ENCODE measurements at regions not wholly inside any gene's neighbourhood (a gene's known extent, or its start where the extent isn't known, plus 50 kb on each side); places are given as distances from the start of the nearest gene placed in this dataset.
"Not testable (repeated sequence)": the region's sequence is repeated elsewhere in the genome, so short reads cannot be mapped to it uniquely, and the experiment has no call there.

GRCh38 chr3:75453839-75454238 lies 210.3 kb upstream of the FRG2C start:
- not testable (repeated sequence) for DNase-seq

- not testable (repeated sequence) for DNase-seq
Observed at GRCh38 chr3:75474530-75474929, 189.6 kb upstream of the FRG2C start.

- DNase-seq: not testable (repeated sequence)
Observed at GRCh38 chr3:75496600-75496999, 167.5 kb upstream of the FRG2C start.

DNA sequence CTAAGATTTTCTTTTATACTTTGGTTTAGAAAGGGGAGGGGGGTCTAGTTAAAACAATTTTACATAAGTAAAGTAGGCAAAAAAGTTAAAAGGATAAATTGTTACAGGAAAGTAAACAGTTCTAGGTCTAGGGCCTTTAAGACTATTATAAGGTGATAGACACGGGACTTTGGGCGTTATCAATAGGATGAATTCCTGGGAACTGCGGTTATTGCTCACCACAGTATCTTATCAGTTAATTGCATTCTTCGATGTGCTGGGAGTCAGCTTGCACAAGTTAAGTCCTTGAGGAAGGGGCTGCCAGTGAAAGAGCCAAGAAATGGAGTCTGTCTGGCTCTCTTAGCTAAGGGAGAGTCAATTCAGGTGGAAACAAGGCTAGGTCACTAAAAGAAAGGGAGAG lies 163.8 kb upstream of the FRG2C start:
- not testable (repeated sequence) for DNase-seq

DNA sequence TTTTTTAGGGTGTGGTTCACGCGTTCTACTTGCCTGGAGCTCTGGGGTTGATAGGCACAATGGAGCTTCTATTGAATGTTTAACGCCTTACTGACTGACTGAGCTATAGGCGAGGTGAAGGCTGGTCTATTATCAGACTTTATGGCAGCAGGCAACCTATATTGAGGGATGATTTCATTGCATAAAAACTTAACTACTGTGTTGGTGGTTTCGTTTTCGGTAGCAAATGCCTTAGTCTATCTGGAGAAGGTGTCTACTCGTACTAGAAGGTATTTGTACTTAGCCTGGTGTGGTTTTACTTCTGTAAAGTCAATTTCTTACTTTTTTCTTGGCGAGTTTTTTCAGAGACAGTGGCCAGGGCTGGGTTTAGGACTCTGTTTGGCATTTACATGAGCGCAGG lies 162.0 kb upstream of the FRG2C start:
- not testable (repeated sequence) for DNase-seq

DNA sequence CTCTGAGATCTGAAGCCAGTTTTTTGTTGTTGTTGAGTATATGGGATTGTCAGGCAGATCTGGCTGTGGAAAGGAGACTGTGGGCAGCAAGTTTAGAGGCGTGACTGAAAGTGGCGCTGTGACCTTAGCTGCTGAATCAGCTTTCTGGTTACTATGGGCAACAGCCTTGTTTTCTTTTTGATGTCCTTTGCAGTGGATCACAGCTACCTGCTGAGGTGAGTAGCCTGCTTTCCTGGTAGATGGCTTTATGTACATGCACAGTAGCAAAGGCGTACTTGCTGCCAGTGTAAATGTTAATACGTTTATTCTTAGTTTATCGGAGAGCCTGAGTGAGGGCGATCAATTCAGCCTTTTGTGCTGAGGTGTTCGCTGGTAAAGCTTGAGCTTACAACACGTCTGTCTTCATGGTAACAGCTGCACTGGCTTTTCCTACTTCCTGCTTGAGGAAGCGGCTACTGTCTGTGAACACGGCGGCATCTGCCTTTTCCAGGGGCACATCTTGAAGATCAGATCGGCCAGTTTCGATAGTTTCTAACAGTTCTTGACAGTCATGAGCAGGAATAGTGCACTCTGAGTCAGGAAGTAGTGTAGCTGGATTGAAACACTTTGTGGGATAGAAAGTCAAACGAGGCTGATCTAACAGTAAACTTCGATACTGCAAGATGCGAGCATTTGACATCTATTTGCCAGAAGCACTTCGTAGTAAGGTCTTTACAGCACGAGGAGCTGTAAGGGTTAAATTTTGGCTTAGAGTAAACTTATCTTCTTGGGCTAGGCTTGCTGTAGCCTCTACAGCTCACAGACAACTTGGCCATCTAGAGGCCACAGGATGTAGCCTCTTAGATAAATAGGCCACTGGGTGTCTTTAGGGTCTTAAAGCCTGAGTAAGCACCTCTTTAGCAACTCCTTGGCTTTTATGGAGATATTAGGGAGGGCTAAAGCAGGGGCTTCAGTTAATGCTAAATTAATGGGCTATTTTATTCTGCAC lies 161.1 kb upstream of the FRG2C start:
- not testable (repeated sequence) for DNase-seq

DNA sequence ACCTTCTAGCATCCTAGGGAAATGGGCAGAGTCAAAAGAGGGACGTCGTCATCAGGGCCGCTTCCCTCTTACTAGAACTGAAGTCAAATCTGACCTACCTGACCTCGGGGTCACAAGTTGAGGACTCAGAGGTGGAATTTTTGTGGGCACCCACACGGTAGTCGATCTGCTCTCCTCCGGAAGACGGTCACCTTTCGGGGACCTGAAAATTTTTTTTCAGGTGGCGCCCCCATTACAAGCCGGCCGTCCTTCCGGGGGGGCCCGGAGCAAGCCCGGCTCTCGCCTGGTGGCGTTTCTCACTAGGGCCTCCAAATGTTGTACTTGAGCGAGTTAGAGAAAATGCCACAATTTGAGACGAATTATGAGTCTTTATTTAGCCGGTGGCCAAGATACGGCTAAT lies 157.5 kb upstream of the FRG2C start:
- no peak for DNase-seq

DNA sequence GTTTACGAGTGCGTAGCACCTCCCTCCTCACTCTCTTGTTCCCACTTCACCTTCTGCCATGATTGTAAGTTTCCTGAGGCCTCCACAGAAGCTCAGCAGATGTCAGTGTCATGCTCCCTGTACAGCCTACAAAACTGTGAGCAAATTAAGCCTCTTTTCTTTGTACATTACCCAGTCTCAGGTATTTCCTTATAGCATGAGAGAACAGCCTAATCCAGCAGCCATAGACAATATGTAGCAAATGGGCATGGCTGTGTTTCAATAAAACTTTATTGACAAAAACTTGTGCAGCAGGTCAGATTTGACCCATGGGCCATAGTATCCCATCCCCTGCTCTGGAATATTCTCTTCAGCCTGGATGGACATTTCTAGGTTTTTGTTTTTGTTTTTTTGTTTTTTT lies 156.2 kb upstream of the FRG2C start:
- DNase-seq: not testable (repeated sequence)

DNA sequence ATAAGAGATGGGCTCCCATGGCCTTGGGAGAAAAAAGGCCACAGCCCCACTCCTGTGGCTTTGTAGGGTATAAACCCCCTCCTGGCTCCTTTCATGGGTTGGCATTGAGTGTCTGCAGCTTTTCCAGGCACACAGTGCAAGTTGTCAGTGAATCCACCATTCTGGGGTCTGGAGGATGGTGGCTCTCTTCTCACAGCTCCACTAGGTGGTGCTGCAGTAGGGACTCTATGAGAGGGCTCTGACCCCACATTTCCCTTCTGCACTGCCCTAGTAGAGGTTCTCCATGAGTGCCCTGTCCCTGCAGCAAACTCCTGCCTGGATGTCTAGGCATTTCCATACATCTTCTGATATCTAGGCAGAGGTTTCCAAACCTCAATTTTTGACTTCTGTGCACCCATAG lies 136.5 kb upstream of the FRG2C start:
- not testable (repeated sequence) for DNase-seq

DNA sequence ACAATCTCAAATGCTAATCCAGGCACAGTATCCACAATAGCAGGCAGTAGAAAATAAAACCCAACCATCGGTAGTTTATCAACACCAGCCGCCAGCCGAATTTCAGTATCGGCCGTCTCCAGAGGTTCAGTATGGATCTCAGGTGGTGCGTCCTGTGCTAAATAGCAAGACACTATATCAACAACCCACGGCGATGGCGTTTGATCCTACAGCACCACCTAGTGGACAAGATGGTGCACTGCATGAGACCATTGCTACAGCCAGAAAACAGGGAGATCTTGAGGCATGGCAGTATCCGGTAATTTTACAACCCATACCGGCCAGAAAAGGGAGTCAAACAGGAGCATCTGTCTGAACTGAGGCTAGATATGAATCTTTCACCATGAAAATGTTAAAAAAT lies 112.0 kb upstream of the FRG2C start:
- DNase-seq: not testable (repeated sequence)

DNA sequence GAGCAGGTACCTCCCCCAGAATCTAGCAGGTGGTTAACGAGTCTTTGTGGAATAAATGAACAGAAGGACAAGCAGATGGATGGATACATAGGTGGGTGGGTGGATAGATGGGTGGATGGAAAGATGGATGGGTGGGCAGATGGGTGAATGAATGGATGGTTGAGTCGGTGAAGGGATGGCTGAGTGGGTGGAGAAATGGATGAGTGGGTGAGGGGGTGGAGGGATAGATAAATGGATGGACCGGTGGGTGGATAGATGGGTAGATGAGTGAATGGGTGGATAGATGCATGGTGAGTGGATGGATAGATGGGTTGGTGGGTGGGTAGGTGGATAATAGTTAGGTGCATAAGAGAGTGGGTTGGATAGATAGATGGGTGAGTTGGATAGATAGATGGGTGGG lies 99.7 kb upstream of the FRG2C start:
- not testable (repeated sequence) for DNase-seq

GRCh38 chr3:75572303-75572702 lies 91.8 kb upstream of the FRG2C start:
- not testable (repeated sequence) for DNase-seq

DNA sequence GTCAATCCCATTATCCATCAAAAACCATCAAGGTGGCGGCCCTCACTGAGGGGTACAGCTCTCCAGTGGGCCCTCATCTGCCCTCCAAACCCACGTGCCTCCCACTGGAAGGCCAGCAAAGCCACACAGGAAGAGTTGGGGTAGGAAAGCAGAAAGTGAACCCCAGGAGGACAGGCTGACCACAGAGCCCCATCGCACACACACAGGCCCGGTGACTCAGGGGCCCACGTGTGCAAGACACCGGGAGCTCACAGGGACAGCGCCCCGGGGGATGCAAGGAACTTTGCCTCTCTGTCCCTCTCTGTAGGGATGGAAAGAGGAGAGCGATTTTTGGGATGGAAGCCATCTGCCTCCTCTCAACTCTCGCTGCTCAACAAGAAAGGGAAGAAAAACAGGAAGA lies 85.0 kb upstream of the FRG2C start:
- DNase-seq: not testable (repeated sequence)

- DNase-seq: not testable (repeated sequence)
Observed at GRCh38 chr3:75579536-75579935, 84.6 kb upstream of the FRG2C start.

DNA sequence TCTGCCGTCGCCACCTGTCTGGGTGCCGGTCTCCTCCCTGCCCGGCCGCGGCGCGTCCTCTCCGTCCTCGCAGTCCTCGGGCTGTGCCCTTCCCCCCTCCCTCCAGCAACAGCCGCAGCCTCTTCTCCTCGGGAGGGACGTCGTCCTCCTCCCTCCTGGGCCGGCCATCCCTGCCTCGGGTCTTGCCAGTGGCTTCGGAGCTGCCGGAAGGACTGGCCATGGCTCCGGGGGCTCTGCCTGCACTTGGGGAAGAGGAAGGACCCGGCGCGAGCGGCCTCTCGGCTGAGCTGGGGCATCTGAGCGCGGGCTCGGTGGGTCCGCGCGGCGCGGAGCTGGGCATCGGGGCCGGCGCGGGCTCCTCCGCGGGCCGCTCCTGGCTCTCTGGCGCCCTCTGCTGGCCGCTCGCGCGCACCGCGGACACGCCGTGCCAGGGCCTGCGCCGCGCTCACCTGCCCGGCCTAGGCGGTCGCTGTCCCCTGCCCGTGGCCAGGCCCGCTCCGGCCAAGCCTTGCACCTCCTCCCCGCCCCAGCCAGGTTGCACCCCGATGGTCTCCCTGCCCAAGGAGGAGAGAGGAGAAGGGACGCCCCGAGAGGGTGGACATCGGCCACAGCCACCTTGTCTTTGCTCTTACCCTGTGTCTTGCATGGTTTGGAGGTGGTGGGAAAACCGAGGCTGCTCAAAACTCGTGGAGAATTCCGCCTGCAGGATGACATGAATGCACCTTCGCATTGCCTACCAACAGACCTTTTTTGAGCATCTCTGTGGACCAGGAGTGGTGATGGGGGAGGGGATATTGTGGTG lies 83.9 kb upstream of the FRG2C start:
- DNase-seq: not testable (repeated sequence)

GRCh38 chr3:75582536-75582935 lies 81.6 kb upstream of the FRG2C start:
- not testable (repeated sequence) for DNase-seq

GRCh38 chr3:75583116-75583515 lies 81.0 kb upstream of the FRG2C start:
- not testable (repeated sequence) for DNase-seq

DNA sequence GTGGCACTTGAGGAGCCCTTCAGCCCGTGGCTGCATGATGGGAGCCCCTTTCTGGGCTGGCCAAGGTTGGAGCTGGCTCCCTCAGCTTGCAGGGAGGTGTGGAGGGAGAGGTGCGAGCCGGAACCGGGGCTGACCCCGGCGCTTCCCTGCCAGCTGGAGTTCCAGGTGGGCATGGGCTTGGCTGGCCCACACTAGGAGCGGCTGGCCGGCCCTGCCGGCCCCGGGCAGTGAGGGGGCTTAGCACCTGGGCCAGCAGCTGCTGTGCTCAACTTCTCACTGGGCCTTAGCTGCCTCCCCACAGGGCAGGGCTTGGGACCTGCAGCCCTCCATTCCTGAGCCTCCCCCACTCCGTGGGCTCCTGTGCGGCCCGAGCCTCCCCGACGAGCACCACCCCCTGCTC lies 76.4 kb upstream of the FRG2C start:
- not testable (repeated sequence) for DNase-seq

- DNase-seq: not testable (repeated sequence)
Observed at GRCh38 chr3:75590382-75590781, 73.7 kb upstream of the FRG2C start.

GRCh38 chr3:75604286-75604934 lies 59.7 kb upstream of the FRG2C start:
- not testable (repeated sequence) for DNase-seq

DNA sequence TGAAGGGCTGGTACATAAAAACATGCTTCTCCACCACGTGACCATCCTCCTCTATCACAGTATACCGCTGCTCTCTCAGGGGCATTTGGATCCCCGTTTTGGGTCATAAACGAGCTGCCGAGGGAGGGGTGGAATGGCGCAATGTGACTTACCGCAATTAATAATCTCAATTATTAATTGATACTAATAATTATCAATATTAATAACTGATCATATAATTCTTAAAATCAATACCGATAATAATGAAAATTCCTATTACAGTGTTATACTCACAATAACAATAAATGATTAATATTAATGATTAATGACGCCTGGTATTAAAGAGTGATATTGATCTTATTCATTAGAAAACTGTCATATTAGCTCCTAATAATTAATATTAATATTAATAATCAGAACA lies 56.1 kb upstream of the FRG2C start:
- not testable (repeated sequence) for DNase-seq

DNA sequence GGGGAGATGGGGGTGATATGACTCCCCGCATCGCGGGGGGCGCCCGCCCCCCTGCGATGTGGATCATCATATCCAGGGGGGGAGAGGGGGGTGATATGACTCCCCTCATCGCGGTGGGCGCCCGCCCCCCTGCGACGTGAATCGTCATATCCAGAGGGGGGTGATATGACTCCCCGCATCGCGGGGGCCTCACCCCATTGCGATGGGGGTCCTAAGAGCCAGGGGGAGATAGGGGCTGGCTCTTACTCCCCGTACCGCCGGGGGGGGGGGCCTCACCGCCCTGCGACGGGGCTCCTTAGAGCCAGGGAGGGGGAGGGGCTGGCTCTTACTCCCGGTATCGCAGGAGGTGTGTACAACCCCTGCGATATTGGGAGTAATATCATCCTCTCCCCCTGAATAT lies 54.5 kb upstream of the FRG2C start:
- not testable (repeated sequence) for DNase-seq

DNA sequence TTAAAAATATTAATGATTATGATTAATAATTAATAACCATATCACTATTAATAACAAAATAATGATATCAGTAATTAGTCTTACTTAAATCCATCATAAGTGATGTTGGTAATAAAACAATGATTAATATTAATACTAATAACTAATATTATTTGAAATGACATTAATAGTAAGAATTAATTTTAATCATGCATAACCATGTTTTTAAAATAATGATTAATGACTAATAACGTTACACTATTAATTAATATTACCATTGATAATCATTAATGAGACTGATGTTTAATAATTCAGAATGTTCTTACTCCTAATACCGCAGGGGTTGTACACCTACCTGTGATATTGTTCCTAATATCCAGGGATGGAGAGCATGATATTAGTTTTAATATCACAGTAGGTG lies 53.4 kb upstream of the FRG2C start:
- DNase-seq: no peak
